ENCODE measurements at regions not wholly inside any gene's neighbourhood (a gene's known extent, or its start where the extent isn't known, plus 50 kb on each side); places are given as distances from the start of the nearest gene placed in this dataset.

- H3K36me3 ChIP-seq = no peaks in the 10 kb centered on the region
- H3K4me1 ChIP-seq = no peaks in the 10 kb centered on the region
- ATAC-seq (ENCODE audit: low FRiP score in 2 of 2) (no peak), DNase-seq (no peak)
- TF ChIP-seq EP300 (IDR thresholded peaks at IDR 0.05) = no peak
- TF ChIP-seq POLR2A (IDR thresholded peaks at IDR 0.05) = no peak
- no peak for TF ChIP-seq POLR2AphosphoS5 (IDR thresholded peaks at IDR 0.05)
- TF ChIP-seq CTCF (IDR thresholded peaks at IDR 0.05) = no peak
- 64 to 70% methylated on average over 2 of the region's 2 CpGs for WGBS, 2 donors
- no peaks in the 10 kb centered on the region for H3K9me3 ChIP-seq
- H3K27ac ChIP-seq = no peak overlapping the region
- H3K4me3 ChIP-seq = no peak overlapping the region
- H3K27me3 ChIP-seq = no peaks in the 10 kb centered on the region
These were observed 383.6 kb downstream of the SLITRK1 start for GRCh38 chr13:83498481-83499190.

GRCh38 chr13:83498045-83498444 is 384.2 kb downstream of the SLITRK1 start:
- DNase-seq (no peak), ATAC-seq (ENCODE audit: low FRiP score in 2 of 2) (no peak)
- Histone ChIP-seq H3K27ac (no peak overlapping the region), H3K4me1 (no peaks in the 10 kb centered on the region), H3K4me3 (no peak overlapping the region), H3K36me3 (no peaks in the 10 kb centered on the region), H3K9me3 (no peaks in the 10 kb centered on the region), H3K27me3 (no peaks in the 10 kb centered on the region)
- TF ChIP-seq POLR2A (IDR thresholded peaks at IDR 0.05) (no peak), EP300 (IDR thresholded peaks at IDR 0.05) (no peak), CTCF (IDR thresholded peaks at IDR 0.05) (no peak), POLR2AphosphoS5 (IDR thresholded peaks at IDR 0.05) (no peak)

- TF ChIP-seq POLR2A (IDR thresholded peaks at IDR 0.05) (no peak), CTCF (IDR thresholded peaks at IDR 0.05) (no peak), POLR2AphosphoS5 (IDR thresholded peaks at IDR 0.05) (no peak), EP300 (IDR thresholded peaks at IDR 0.05) (no peak)
- no peak for DNase-seq
- WGBS, 2 donors = 90 to 95% methylated on average over 6 of the region's 6 CpGs
These were observed 385.8 kb downstream of the SLITRK1 start for GRCh38 chr13:83496501-83496900.

GRCh38 chr13:83485101-83485500 is 397.2 kb downstream of the SLITRK1 start:
- Histone ChIP-seq H3K36me3 (no peaks in the 10 kb centered on the region), H3K9me3 (no peaks in the 10 kb centered on the region), H3K4me3 (no peak overlapping the region), H3K27ac (no peak overlapping the region), H3K27me3 (no peaks in the 10 kb centered on the region), H3K4me1 (no peaks in the 10 kb centered on the region)
- WGBS, 2 donors = 62 to 90% methylated on average over 1 of the region's 1 CpG
- TF ChIP-seq EP300 (IDR thresholded peaks at IDR 0.05) (no peak), POLR2A (IDR thresholded peaks at IDR 0.05) (no peak), CTCF (IDR thresholded peaks at IDR 0.05) (no peak), POLR2AphosphoS5 (IDR thresholded peaks at IDR 0.05) (no peak)
- ATAC-seq (ENCODE audit: low FRiP score in 2 of 2) = no peak
- DNase-seq = no peak

More at GRCh38 chr13:83496501-83496900, 385.8 kb downstream of the SLITRK1 start:
- H3K27me3 ChIP-seq = no peaks in the 10 kb centered on the region
- no peak overlapping the region for H3K27ac ChIP-seq
- H3K4me1 ChIP-seq = no peaks in the 10 kb centered on the region
- no peaks in the 10 kb centered on the region for H3K36me3 ChIP-seq
- no peak for ATAC-seq (ENCODE audit: low FRiP score in 2 of 2)
- H3K4me3 ChIP-seq = no peak overlapping the region
- no peaks in the 10 kb centered on the region for H3K9me3 ChIP-seq

- no peaks in the 10 kb centered on the region for H3K36me3 ChIP-seq
- H3K4me3 ChIP-seq = no peak overlapping the region
- no peak for TF ChIP-seq EP300 (IDR thresholded peaks at IDR 0.05)
- no peak for TF ChIP-seq CTCF (IDR thresholded peaks at IDR 0.05)
- TF ChIP-seq POLR2AphosphoS5 (IDR thresholded peaks at IDR 0.05) = no peak
- TF ChIP-seq POLR2A (IDR thresholded peaks at IDR 0.05) = no peak
- no peaks in the 10 kb centered on the region for H3K4me1 ChIP-seq
- DNase-seq (no peak), ATAC-seq (ENCODE audit: low FRiP score in 2 of 2) (no peak)
- no peaks in the 10 kb centered on the region for H3K9me3 ChIP-seq
- no peak overlapping the region for H3K27ac ChIP-seq
- no peaks in the 10 kb centered on the region for H3K27me3 ChIP-seq
- WGBS, 2 donors = 62 to 65% methylated on average over 1 of the region's 1 CpG
These were observed 411.3 kb downstream of the SLITRK1 start for GRCh38 chr13:83471011-83471410.

Measured in upper lobe of left lung (tissue), 6 donors.